ENCODE measurements at regions not wholly inside any gene's neighbourhood (a gene's known extent, or its start where the extent isn't known, plus 50 kb on each side); places are given as distances from the start of the nearest gene placed in this dataset.
A peak's percentile ranks its signal among the peaks of the same experiment; 100 is the strongest.

- ATAC-seq (no peak), DNase-seq (ENCODE audit: low read depth, low spot score) (no peak)
- Histone ChIP-seq H2AFZ (ENCODE audit: low read depth, low read length, poor library complexity, severe bottlenecking) (peak overlapping the region; percentile 34), H3K27ac (ENCODE audit: low read depth, low read length) (no peak overlapping the region), H3K4me3 (replicated peaks in 1 of 2; ENCODE audit: low read depth in 1 of 2, low read length in 2 of 2) (no peak overlapping the region), H3K27me3 (ENCODE audit: insufficient read depth, low read length) (no peaks in the 10 kb centered on the region), H3K9ac (ENCODE audit: low read length) (no peak overlapping the region), H3K9me3 (ENCODE audit: control insufficient read depth in 1 of 2, insufficient read depth in 1 of 2, low read depth in 1 of 2, low read length in 2 of 2) (no peaks in the 10 kb centered on the region), H4K20me1 (ENCODE audit: insufficient read depth) (no peaks in the 10 kb centered on the region), H3K36me3 (ENCODE audit: control insufficient read depth in 1 of 2, insufficient read depth in 2 of 2, low read length in 2 of 2) (no peaks in the 10 kb centered on the region), H3K9me2 (ENCODE audit: insufficient read depth) (no peaks in the 10 kb centered on the region), H3K4me2 (ENCODE audit: low read length) (no peak overlapping the region), H3K79me2 (ENCODE audit: insufficient read depth, low read length) (no peaks in the 10 kb centered on the region), H3K4me1 (ENCODE audit: control insufficient read depth in 1 of 2, insufficient read depth in 2 of 2, low read length in 2 of 2) (no peaks in the 10 kb centered on the region)
- RAD21 ChIA-PET (ENCODE audit: low non-redundant PET in 1 of 2, low total read pairs in 2 of 2, uncharacterized antibody in 2 of 2, unreplicated experiment in 2 of 2): no interaction called here
- POLR2A ChIA-PET: no interaction called here
- intact Hi-C loops (cut with micrococcal nuclease): no loop called here
- TF ChIP-seq ZNF274 (IDR thresholded peaks at IDR 0.05; ENCODE audit: low read depth, low read length) (no peak), POLR2AphosphoS5 (IDR thresholded peaks at IDR 0.05; ENCODE audit: low read depth, low read length) (no peak), TCF7L2 (IDR thresholded peaks at IDR 0.05; ENCODE audit: borderline replicate concordance, extremely low read depth, insufficient read depth, insufficient read length) (no peak), ZBTB33 (IDR thresholded peaks at IDR 0.05; ENCODE audit: extremely low read depth, insufficient replicate concordance, low read length) (no peak), JUND (IDR thresholded peaks at IDR 0.05) (no peak), CTCF (IDR thresholded peaks at IDR 0.05 in 2 of 3, conservative IDR thresholded peaks at IDR 0.05 in 1 of 3; ENCODE audit: borderline replicate concordance in 1 of 3, insufficient read depth in 1 of 3, low read depth in 2 of 3, low read length in 2 of 3) (no peak), FOSL1 (IDR thresholded peaks at IDR 0.05; ENCODE audit: low read depth) (no peak), CBX3 (IDR thresholded peaks at IDR 0.05; ENCODE audit: low read depth) (no peak), REST (IDR thresholded peaks at IDR 0.05; ENCODE audit: low read depth) (no peak), ZFX (IDR thresholded peaks at IDR 0.05) (no peak), ELF1 (IDR thresholded peaks at IDR 0.05; ENCODE audit: borderline replicate concordance, low read depth) (no peak), ATF3 (IDR thresholded peaks at IDR 0.05) (no peak), EZH2 (IDR thresholded peaks at IDR 0.05) (no peak), POLR2A (IDR thresholded peaks at IDR 0.05; ENCODE audit: borderline replicate concordance, extremely low read depth, insufficient read depth, insufficient read length) (no peak), EGR1 (IDR thresholded peaks at IDR 0.05; ENCODE audit: low read depth) (no peak), MAX (IDR thresholded peaks at IDR 0.05) (no peak), EZH2phosphoT487 (IDR thresholded peaks at IDR 0.05; ENCODE audit: borderline replicate concordance) (no peak), CEBPB (IDR thresholded peaks at IDR 0.05; ENCODE audit: low read depth) (no peak), SIN3A (IDR thresholded peaks at IDR 0.05; ENCODE audit: low read depth) (no peak)
- CTCF ChIA-PET: no interaction called here
- BruUV-seq (replicated peaks): no TSS peak
Measured at GRCh38 chr4:31175242-31175910, 455.2 kb downstream of the PCDH7 start.

Measured in HCT116 (cell line).